ENCODE measurements at regions not wholly inside any gene's neighbourhood (a gene's known extent, or its start where the extent isn't known, plus 50 kb on each side); places are given as distances from the start of the nearest gene placed in this dataset.

- TF ChIP-seq MTA3 (IDR thresholded peaks at IDR 0.05; ENCODE audit: borderline replicate concordance, low read length) = no peak
- no peak for TF ChIP-seq IRF4 (IDR thresholded peaks at IDR 0.05; ENCODE audit: low read depth, low read length)
- TF ChIP-seq TCF12 (IDR thresholded peaks at IDR 0.05; ENCODE audit: low read depth, low read length) = no peak
- TF ChIP-seq GATAD2B (conservative IDR thresholded peaks at IDR 0.05; ENCODE audit: low read depth) = no peak
- TF ChIP-seq, protein P1, sequence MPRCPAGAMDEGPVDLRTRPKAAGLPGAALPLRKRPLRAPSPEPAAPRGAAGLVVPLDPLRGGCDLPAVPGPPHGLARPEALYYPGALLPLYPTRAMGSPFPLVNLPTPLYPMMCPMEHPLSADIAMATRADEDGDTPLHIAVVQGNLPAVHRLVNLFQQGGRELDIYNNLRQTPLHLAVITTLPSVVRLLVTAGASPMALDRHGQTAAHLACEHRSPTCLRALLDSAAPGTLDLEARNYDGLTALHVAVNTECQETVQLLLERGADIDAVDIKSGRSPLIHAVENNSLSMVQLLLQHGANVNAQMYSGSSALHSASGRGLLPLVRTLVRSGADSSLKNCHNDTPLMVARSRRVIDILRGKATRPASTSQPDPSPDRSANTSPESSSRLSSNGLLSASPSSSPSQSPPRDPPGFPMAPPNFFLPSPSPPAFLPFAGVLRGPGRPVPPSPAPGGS (IDR thresholded peaks at IDR 0.05; ENCODE audit: borderline replicate concordance, insufficient read depth, low read depth, low read length, poor library complexity, severe bottlenecking) = no peak
- TF ChIP-seq FOS (IDR thresholded peaks at IDR 0.05; ENCODE audit: borderline replicate concordance, extremely low read depth, insufficient read length) = no peak
- TF ChIP-seq, protein P2, sequence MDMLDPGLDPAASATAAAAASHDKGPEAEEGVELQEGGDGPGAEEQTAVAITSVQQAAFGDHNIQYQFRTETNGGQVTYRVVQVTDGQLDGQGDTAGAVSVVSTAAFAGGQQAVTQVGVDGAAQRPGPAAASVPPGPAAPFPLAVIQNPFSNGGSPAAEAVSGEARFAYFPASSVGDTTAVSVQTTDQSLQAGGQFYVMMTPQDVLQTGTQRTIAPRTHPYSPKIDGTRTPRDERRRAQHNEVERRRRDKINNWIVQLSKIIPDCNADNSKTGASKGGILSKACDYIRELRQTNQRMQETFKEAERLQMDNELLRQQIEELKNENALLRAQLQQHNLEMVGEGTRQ (IDR thresholded peaks at IDR 0.05; ENCODE audit: borderline replicate concordance, low read depth, low read length) = no peak
- TF ChIP-seq SIX5 (IDR thresholded peaks at IDR 0.05; ENCODE audit: low read depth, low read length, severe bottlenecking) = no peak
- no peak for TF ChIP-seq ZNF622 (IDR thresholded peaks at IDR 0.05)
- no peak for TF ChIP-seq ZNF274 (IDR thresholded peaks at IDR 0.05; ENCODE audit: insufficient read depth, insufficient read length)
- no peak for TF ChIP-seq RBBP5 (conservative IDR thresholded peaks at IDR 0.05)
- no peak for TF ChIP-seq NFYA (IDR thresholded peaks at IDR 0.05; ENCODE audit: borderline replicate concordance, low read depth, low read length)
- no peak for TF ChIP-seq SMARCA5 (IDR thresholded peaks at IDR 0.05)
- TF ChIP-seq, protein P3, sequence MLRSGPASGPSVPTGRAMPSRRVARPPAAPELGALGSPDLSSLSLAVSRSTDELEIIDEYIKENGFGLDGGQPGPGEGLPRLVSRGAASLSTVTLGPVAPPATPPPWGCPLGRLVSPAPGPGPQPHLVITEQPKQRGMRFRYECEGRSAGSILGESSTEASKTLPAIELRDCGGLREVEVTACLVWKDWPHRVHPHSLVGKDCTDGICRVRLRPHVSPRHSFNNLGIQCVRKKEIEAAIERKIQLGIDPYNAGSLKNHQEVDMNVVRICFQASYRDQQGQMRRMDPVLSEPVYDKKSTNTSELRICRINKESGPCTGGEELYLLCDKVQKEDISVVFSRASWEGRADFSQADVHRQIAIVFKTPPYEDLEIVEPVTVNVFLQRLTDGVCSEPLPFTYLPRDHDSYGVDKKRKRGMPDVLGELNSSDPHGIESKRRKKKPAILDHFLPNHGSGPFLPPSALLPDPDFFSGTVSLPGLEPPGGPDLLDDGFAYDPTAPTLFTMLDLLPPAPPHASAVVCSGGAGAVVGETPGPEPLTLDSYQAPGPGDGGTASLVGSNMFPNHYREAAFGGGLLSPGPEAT (IDR thresholded peaks at IDR 0.05; ENCODE audit: low read depth) = no peak
Observed at GRCh38 chr17:33438578-33438977, 145.5 kb upstream of the ASIC2 start (continued).

Data from GM12878 (cell line).